KOPT-K1 (cell line): ENCODE measurements at regions not wholly inside any gene's neighbourhood (a gene's known extent, or its start where the extent isn't known, plus 50 kb on each side); places are given as distances from the start of the nearest gene placed in this dataset.
"Not testable (repeated sequence)": the region's sequence is repeated elsewhere in the genome, so short reads cannot be mapped to it uniquely, and the experiment has no call there.

ENCODE experiments used
- H3K27ac ChIP-seq: fragments of 200-600 bp; sonication (generic); 2 replicates; pipeline ENCODE4 v1.5.1; 2016; ENCODE audit warnings: antibody characterized with exemption, mild to moderate bottlenecking, low read depth, low read length; ENCODE audit not compliant: poor library complexity, severe bottlenecking
- H3K36me3 ChIP-seq: fragments of 200-600 bp; sonication (generic); 2 replicates; pipeline ENCODE4 v1.5.1; 2017; ENCODE audit warnings: antibody characterized with exemption, mild to moderate bottlenecking, low read length, moderate library complexity; ENCODE audit not compliant: insufficient read depth
- H3K9me3 ChIP-seq: fragments of 200-600 bp; sonication (generic); 2 replicates; pipeline ENCODE4 v1.5.1; 2017; ENCODE audit warnings: antibody characterized with exemption, low read length, mild to moderate bottlenecking; ENCODE audit not compliant: insufficient read depth, poor library complexity, severe bottlenecking

DNA sequence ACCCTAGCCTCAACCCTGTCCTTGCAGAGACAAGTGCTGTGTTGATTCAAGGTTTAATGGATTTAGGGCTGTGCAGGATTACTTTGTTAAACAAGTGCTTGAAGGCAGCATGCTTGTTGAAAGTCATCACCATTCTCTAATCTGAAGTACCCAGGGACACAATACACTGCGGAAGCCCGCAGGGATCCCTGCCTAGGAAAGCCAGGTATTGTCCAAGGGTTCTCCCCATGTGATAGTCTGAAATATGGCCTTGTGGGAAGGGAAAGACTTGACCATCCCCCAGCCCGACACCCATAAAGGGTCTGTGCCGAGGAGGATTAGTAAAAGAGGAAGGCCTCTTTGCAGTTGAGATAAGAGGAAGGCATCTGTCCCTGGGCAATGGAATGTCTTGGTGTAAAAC, 118.9 kb downstream of the ZNF486 start:
- H3K9me3 ChIP-seq, H3K27ac ChIP-seq, H3K36me3 ChIP-seq: not testable (repeated sequence)

DNA sequence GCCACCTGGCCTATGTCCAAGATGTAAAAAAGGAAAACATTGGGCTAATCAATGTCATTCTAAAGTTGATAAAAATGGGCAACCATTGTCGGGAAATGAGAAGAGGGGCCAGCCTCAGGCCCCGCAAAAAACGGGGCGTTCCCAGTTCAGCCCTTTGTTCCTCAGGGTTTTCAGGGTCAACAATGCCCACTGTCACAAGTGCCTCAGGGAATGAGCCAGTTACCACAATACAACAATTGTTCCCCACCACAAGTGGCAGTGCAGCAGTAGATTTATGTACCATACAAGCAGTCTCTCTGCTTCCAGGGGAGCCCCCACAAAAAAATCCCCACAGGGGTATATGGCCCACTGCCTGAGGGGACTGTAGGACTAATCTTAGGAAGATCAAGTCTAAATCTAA, 112.5 kb downstream of the ZNF486 start:
- H3K36me3 ChIP-seq: no peaks in the 10 kb centered on the region
- no peak overlapping the region for H3K27ac ChIP-seq
- peaks cover 4% of the 10 kb centered on the region for H3K9me3 ChIP-seq

DNA sequence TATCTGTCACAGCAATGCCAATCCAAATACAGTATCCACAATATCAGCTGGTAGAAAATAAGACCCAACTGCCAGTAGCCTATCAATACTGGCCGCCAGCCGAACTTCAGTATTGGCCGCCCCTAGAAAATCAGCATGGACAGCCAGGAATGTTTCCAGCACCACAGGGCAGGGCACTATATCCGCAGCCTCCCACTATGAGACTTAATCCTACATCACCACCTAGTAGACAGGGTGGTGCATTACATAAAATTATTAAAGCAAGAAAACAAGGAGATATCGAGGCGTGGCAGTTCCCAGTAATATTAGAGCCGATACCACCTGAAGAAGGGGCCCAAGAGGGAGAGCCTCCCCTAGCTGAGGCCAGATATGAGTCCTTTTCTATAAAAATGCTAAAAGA, 111.3 kb downstream of the ZNF486 start:
- H3K9me3 ChIP-seq: peaks cover 4% of the 10 kb centered on the region
- no peaks in the 10 kb centered on the region for H3K36me3 ChIP-seq
- H3K27ac ChIP-seq: no peak overlapping the region

DNA sequence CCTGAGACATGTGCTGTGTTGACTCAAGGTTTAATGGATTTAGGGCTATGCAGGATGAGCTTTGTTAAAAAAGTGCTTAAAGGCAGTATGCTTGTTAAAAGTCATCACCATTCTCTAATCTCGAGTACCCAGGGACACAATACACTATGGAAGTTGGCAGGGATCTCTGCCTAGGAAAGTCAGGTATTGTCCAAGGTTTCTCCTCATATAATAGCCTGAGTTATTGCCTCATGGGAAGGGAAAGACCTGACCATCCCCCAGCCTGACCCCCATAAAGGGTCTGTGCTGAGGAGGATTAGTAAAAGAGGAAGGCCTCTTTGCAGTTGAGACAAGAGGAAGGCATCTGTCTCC, 109.7 kb downstream of the ZNF486 start:
- H3K36me3 ChIP-seq, H3K27ac ChIP-seq, H3K9me3 ChIP-seq: not testable (repeated sequence)

DNA sequence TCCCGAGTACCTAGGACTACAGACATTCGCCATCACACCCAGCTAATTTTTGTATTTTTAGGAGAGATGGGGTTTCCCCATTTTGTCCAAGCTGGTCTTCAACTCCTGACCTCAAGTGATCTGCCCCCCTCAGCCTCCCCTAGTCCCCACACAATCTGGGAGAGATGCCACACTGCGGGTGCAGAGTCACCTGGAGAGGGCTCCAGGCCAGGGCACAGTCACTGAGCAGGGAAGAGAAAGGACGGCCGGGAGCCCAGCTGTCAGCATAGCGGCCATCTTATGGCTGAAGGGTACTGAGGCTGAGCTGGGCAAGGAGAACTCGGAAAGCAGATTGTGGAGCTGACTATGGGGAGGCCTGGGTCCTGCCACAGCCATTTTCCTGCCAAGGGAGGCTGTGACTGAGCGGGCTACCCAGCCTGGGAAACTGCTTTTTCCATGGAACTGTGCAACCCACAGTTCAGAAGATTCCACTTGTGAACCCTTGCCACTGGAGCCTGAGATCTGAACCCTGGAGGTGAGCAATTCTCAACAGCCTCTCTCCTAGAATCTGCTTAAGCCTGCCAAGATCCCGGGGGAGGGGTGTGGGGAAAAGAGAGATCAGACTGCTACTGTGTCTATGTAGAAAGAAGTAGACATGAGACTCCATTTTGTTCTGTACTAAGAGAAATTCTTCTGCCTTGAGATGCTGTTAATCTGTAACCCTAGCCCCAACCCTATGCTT, 109.2 kb downstream of the ZNF486 start:
- no peak overlapping the region for H3K27ac ChIP-seq
- peaks cover 4% of the 10 kb centered on the region for H3K9me3 ChIP-seq
- H3K36me3 ChIP-seq: no peaks in the 10 kb centered on the region

DNA sequence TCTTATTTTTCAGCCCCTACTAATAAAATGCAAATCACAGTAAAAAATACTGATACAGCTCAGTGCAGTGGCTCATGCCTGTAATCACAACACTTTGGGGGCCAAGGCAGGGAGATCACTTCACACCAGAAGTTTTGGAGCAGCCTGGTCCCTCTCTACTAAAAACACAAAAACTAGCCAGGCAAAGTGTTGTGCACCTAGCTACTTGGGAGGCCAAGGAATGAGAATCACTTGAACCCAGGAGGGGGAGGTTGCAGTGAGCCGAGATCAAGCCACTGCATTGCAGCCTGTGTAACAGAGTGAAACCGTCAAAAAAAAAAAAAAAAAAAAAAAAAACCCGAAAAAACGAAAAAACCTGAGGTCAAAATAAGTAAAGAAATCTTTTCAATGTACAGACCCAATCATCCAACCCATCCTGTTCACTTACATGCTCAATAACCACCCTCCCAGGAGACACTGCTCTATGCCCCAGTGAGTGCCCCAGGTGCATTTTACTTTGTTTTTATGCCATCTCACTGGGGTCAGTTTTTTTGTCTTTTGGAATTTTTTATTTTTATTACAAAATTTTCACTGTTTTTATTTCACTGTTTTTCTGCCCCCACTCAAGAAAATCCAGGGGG, 107.0 kb downstream of the ZNF486 start:
- no peaks in the 10 kb centered on the region for H3K9me3 ChIP-seq
- H3K36me3 ChIP-seq: no peaks in the 10 kb centered on the region
- no peak overlapping the region for H3K27ac ChIP-seq

DNA sequence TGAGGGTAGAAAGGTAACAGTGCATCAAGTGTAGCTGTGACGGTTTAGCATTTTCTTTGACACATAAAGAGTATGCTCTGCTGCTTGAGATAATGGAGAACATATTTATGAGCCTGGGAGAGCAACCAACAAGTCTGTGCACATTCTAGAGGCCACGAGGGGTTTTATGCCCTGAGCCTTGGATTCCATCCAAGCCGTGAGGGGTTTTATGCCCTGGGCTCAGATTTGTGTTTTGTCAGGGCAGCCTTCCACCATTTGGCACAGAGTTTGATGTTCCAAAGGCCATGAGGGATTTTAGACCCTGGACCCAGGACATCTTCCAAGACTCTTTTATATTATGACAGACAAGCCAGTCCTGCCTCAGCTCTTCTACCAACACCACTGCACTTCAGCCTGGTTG, 106.4 kb downstream of the ZNF486 start:
- Histone ChIP-seq H3K9me3 (no peaks in the 10 kb centered on the region), H3K36me3 (no peaks in the 10 kb centered on the region), H3K27ac (no peak overlapping the region)

DNA sequence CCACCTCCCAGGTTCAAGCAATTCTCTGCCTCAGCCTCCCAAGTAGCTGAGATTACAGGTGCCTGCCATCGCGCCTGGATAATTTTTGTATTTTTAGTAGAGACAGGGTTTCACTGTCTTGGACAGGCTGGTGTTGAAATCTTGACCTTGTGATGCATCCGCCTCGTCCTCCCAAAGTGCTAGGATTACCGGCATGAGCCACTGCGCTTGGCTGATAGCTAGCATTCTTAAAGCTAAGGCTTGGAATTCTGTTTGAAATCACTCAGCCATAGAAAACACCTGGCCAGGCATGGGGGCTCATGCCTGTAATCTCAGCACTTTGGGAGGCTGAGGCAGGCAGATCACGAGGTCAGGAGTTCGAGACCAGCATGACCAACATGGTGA, 105.6 kb downstream of the ZNF486 start:
- H3K36me3 ChIP-seq, H3K9me3 ChIP-seq, H3K27ac ChIP-seq: not testable (repeated sequence)

DNA sequence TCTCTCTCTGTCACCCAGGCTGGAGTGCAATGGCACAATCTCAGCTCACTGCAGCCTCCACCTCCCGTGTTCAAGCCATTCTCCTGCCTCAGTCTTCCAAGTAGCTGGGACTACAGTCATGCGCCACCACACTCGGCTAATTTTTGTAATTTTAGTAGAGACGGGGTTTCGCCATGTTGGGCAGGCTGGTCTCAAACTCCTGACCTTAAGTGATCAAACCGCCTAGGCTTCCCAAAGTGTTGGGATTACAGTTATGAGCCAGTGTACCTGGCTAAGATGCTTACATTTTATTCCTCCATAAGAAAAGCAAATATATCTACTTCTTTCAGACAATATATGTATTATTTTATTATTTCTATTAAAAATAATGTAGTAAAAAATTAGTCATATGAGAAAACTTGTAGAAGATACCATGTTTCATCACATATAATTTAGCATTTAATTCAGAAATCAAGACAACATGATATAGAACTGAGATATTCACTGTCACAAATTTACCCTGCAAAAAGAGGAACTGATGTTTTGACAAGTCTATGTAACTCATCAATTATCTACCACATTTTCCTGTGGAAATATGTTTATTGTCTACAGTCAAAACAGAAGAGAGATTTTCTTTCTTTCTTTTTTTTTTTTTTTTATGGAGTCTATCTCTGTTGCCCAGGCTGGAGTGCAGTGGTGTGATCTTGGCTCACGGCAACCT, 105.1 kb downstream of the ZNF486 start:
- H3K27ac ChIP-seq, H3K9me3 ChIP-seq, H3K36me3 ChIP-seq: not testable (repeated sequence)

DNA sequence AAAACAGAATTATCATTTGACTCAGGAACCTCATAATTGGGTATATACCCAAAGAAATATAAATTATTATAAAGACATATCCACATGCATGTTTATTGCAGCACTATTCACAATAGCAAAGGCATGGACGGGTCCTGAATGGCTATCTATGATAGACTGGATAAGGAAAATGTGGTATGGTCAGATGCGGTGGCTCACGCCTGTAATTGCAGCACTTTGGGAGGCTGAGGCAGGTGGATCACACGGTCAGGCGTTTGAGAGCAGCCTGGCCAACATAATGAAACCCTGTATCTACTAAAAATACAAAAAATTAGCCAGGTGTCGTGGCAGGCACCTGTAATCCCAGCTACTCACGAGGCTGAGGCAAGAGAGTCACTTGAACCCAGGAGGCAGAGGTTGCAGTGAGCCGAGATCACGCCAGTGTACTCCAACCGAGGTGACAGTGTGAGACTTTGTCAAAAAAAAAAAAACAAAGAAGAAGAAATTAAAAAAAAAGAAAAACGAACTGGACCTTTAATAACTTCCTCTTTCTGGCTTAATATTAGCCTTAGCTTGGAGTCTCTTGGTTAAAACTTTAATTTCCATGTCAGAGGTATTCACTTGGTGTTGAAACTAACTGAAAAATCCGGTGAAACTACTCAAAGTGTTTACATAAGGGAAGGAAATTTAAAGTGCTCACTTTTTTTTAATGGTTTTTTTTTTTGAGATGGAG, 104.4 kb downstream of the ZNF486 start:
- Histone ChIP-seq H3K9me3 (no peaks in the 10 kb centered on the region), H3K36me3 (no peaks in the 10 kb centered on the region), H3K27ac (no peak overlapping the region)

DNA sequence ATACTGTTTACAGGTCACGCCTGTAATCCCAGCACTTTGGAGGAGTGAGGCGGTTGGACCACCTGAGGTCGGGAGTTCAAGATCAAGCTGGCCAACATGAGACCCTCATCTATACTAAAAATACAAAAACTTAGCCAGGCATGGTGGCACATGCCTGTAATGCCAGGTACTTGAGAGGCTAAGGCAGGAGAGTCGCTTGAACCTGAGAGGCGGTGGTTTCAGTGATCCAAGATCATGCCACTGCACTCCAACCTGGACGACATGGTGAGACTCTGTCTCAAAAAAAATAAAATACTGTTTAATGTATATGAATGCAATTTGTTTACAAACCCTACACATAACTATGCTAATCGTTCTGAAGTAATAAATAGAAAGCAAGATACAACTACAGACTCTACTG, 102.4 kb downstream of the ZNF486 start:
- Histone ChIP-seq H3K27ac (no peak overlapping the region), H3K36me3 (no peaks in the 10 kb centered on the region), H3K9me3 (no peaks in the 10 kb centered on the region)

DNA sequence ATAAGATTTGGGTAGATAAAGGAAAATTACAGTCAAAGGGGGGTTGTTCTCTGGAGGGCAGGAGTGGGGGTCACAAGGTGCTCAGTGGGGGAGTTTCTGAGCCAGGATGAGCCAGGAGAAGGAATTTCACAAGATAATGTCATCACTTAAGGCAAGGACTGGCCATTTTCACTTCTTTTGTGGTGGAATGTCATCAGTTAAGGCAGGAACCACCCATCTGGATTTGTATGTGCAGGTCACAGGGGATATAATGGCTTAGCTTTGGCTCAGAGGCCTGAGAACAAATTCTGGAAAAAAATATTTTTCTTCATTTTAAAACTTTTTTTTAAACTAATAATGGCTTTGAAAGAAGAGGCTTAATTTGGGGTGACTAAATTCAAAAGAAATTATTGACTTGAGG, 94.5 kb downstream of the ZNF486 start:
- H3K27ac ChIP-seq, H3K36me3 ChIP-seq, H3K9me3 ChIP-seq: not testable (repeated sequence)

DNA sequence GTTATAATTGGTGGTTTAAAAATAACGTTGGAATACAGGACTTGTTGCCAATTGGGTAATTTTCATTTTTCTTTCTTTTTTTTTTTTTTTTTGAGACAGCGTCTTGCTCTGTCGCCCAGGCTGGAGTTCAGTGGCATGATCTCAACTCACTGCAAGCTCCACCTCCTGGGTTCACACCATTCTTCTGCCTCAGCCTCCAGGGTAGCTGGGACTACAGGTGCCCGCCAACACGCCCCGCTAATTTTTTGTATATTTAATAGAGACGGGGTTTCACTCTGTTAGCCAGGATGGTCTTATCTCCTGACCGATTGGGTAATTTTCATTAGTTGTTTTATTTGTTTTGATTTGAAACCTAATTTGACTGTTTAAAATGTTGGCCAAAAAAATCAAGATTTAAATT, 93.7 kb downstream of the ZNF486 start:
- H3K9me3 ChIP-seq, H3K36me3 ChIP-seq, H3K27ac ChIP-seq: not testable (repeated sequence)

DNA sequence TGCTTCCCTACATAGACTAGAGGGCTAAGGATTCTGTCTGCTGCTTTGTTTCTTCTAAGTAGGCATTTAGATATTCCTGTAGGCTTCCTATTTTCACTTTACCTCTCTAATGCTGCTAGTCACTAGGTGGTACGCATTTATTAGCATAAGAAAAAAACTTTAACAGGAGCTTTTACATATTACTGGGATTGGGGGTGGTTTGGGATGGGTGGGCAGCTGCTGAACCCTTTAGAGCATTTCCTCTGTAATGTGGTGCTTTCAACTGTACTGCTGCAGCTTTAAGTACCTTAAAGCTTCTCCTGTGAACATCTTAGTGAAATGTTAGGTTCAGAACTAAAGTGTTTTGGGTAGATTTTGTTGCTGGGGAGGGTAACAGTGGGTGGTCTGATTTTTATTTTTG, 92.6 kb downstream of the ZNF486 start:
- Histone ChIP-seq H3K27ac (no peak overlapping the region), H3K36me3 (no peaks in the 10 kb centered on the region), H3K9me3 (peaks cover 4% of the 10 kb centered on the region)

DNA sequence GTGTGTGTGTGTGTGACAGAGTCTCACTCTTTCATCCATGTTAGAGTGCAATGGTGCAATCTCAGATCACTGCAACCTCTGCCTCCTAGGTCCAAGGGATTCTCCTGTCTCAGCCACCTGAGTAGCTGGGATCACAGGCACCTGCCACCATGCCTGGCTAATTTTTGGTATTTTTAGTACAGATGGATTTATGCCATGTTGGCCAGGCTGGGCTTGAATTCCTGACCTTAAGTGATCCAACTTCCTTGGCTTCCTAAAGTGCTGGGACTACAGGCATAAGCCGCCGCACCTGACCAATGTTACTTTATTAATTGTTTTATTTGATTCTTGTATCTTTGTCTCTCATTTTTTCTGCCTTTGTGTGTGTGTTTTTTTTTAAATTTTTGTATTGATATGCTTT, 89.6 kb downstream of the ZNF486 start:
- peaks cover 4% of the 10 kb centered on the region for H3K9me3 ChIP-seq
- H3K36me3 ChIP-seq: no peaks in the 10 kb centered on the region
- H3K27ac ChIP-seq: no peak overlapping the region
